Upper lobe of right lung (tissue), 1 donor: ENCODE measurements at regions not wholly inside any gene's neighbourhood (a gene's known extent, or its start where the extent isn't known, plus 50 kb on each side); places are given as distances from the start of the nearest gene placed in this dataset.

Source experiments
- ATAC-seq: fragments of 200-7000 bp; cut with Tn5 transposase; one replicate; pipeline ENCODE4 v1.9.1; 2020; ENCODE audit warnings: mild to moderate bottlenecking, moderate library complexity
- DNase-seq: peaks from one replicate; pipeline ENCODE4 v3.0.0-alpha.2; 2020
- H3K27ac ChIP-seq: fragments of 200-600 bp; one replicate; pipeline ENCODE4 v1.8.0; 2022
- H3K27me3 ChIP-seq: fragments of 200-600 bp; one replicate; pipeline ENCODE4 v1.8.0; 2022; ENCODE audit warnings: mild to moderate bottlenecking
- H3K36me3 ChIP-seq: fragments of 200-600 bp; one replicate; pipeline ENCODE4 v1.8.0; 2022
- H3K4me1 ChIP-seq: fragments of 200-600 bp; one replicate; pipeline ENCODE4 v1.8.0; 2022
- H3K4me3 ChIP-seq: fragments of 200-600 bp; one replicate; pipeline ENCODE4 v1.8.0; 2022; ENCODE audit warnings: mild to moderate bottlenecking
- H3K9me3 ChIP-seq: fragments of 200-600 bp; one replicate; pipeline ENCODE4 v1.8.0; 2022
- intact Hi-C: fragments of 100-400 bp; cut with DNase I; formaldehyde crosslinking; loops from one replicate; pipeline ENCODE4 v1.11.0; 2022
- TF ChIP-seq, protein P1 (sequence below): fragments of 200-600 bp; IDR thresholded peaks from one replicate; pipeline ENCODE4 v1.8.0; 2022; ENCODE audit warnings: antibody characterized with exemption
- donor health status: DM: no; HTN: yes; CAD: no; lungs with severe emphysema.

DNA sequence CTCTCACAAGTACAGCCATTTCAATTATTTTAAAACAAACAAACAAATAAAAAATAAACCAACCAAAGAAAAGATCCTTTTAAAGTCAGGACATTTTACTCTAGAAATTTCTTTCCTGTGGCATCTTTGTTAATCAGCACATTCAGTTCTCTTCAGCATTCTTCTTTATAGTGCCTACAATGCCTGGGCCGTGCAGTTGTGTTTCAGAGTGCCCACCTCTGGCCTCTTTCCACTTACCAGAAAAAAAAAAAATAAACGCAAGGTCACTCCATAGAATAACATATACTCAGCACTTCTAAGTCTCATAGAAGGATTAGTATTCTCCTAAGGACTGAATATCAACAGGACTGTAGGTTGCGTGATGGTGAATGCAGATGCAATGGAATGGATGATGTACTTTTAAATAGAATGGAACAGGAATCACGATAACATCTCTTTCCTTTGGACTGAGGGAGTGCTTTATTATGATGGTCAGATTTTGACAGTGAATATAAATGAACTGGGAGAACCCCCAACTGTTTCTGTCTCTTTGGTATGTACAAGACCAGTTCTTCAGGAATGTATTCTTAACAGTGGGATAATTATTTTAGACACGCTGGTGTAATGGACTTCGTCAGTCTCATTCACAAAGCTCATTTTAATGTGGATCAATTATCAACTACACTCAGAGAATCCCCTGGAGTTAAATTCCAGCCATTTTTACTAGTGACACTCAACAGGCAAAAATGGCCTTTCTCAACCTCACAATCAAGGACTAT, 125.0 kb upstream of the NBEA start:
- H3K27me3 ChIP-seq = no peaks in the 10 kb centered on the region
- TF ChIP-seq, protein P1, sequence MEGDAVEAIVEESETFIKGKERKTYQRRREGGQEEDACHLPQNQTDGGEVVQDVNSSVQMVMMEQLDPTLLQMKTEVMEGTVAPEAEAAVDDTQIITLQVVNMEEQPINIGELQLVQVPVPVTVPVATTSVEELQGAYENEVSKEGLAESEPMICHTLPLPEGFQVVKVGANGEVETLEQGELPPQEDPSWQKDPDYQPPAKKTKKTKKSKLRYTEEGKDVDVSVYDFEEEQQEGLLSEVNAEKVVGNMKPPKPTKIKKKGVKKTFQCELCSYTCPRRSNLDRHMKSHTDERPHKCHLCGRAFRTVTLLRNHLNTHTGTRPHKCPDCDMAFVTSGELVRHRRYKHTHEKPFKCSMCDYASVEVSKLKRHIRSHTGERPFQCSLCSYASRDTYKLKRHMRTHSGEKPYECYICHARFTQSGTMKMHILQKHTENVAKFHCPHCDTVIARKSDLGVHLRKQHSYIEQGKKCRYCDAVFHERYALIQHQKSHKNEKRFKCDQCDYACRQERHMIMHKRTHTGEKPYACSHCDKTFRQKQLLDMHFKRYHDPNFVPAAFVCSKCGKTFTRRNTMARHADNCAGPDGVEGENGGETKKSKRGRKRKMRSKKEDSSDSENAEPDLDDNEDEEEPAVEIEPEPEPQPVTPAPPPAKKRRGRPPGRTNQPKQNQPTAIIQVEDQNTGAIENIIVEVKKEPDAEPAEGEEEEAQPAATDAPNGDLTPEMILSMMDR = no peak
- no peaks in the 10 kb centered on the region for H3K36me3 ChIP-seq
- DNase-seq (no peak), ATAC-seq (no peak)
- no peak overlapping the region for H3K4me3 ChIP-seq
- H3K27ac ChIP-seq = no peak overlapping the region
- intact Hi-C loops = no loop called here
- H3K9me3 ChIP-seq = no peaks in the 10 kb centered on the region
- no peaks in the 10 kb centered on the region for H3K4me1 ChIP-seq

DNA sequence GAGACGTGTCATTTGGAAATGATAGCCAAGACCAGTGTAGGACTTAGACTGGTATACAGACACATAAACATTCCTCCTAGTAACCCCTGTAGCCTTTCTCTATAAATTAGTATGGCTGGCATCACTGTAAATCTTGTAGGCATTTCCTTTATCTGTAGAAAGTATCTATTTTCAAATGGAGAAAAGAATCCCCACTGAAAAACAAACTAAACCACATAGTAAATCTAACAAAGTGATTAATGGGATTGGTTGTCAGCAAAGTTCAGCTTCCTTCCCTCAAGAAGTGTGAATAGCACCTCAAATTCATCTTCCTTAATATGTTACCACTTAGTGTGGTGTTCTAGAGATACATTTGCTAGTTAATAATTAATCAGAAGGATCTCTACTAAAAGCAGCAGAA, 119.4 kb upstream of the NBEA start:
- no peaks in the 10 kb centered on the region for H3K4me1 ChIP-seq
- ATAC-seq (no peak), DNase-seq (no peak)
- no peak overlapping the region for H3K4me3 ChIP-seq
- no peaks in the 10 kb centered on the region for H3K9me3 ChIP-seq
- no peak overlapping the region for H3K27ac ChIP-seq
- no peaks in the 10 kb centered on the region for H3K36me3 ChIP-seq
- intact Hi-C loops = no loop called here
- H3K27me3 ChIP-seq = no peaks in the 10 kb centered on the region
- TF ChIP-seq, protein P1 = no peak

DNA sequence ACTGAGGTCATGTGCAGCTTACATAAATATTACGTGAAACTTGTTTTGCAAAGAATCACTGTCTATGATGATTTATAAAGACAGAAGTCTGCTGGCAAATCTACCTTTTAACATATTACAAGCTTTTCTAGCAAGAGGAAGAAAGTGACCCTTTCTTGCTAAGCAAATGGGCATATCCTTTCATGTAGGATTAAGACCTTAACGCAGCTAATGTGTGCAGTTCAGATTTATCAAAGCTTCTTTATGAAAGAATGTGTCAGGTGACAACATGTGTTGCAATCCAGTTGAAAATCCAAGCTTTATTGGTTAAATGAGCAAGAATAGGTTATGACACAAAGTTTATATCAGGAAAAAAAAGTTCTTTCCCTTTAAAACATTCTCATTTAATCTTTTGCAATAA, 115.6 kb upstream of the NBEA start:
- TF ChIP-seq, protein P1 = no peak
- ATAC-seq (no peak), DNase-seq (no peak)
- Histone ChIP-seq H3K27me3 (no peaks in the 10 kb centered on the region), H3K4me3 (no peak overlapping the region), H3K4me1 (no peaks in the 10 kb centered on the region), H3K36me3 (no peaks in the 10 kb centered on the region), H3K27ac (no peak overlapping the region), H3K9me3 (no peaks in the 10 kb centered on the region)
- intact Hi-C loops = no loop called here

DNA sequence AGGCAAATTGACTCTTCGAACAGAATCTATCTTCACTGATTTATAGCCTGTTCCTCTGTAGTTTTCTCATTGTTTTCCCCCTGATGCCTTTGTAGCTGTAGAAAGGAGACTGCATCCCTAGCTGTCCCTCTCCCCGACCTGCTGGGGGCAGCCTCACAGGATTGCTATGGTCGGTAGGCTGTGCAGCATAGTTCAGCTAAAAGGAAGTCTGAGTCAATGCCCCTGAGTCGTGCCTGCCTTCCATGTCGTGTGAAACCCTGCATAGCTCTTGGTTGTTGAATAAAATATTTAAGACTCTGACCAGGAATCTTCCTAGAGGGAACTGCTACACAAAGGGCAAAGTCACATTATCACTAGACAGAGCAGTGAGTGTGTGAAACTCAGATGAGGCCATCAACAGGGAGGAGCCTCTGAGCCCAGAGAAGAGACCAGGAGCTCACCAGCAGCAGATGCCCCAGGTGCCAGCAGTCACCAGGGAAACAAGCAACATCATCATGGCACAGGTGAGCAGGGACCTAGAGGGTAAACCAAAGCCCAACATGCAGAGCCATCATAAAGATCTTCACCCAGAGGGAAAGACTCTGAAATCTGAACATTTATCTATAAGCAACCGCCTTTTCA, 108.4 kb upstream of the NBEA start:
- no peaks in the 10 kb centered on the region for H3K36me3 ChIP-seq
- H3K27ac ChIP-seq = no peak overlapping the region
- H3K9me3 ChIP-seq = no peaks in the 10 kb centered on the region
- TF ChIP-seq, protein P1 = no peak
- H3K4me1 ChIP-seq = no peaks in the 10 kb centered on the region
- no peak overlapping the region for H3K4me3 ChIP-seq
- no peaks in the 10 kb centered on the region for H3K27me3 ChIP-seq
- DNase-seq (no peak), ATAC-seq (no peak)
- intact Hi-C loops = no loop called here

DNA sequence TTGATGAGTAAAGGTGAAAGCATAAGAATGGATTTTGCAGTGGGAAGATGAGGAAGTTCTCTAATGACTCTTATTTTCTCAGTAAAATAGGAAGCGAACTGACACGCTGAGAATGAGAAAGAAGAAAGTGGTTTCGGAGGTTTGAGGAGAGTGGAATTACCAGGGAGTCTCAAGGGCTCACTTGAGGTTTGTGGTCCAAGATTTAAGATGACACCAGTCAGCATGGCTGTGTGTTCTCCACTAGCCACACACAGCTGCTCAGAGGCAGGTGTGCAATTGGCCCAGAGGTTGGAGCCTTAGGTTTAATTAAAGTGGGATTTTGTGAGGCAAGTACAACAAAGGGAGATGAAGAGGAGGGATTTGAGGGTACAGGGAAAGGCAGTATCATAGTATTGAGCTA, 99.6 kb upstream of the NBEA start:
- DNase-seq (no peak), ATAC-seq (no peak)
- no peaks in the 10 kb centered on the region for H3K9me3 ChIP-seq
- H3K27ac ChIP-seq = no peak overlapping the region
- no peaks in the 10 kb centered on the region for H3K4me1 ChIP-seq
- H3K36me3 ChIP-seq = no peaks in the 10 kb centered on the region
- intact Hi-C loops = no loop called here
- TF ChIP-seq, protein P1 = no peak
- no peaks in the 10 kb centered on the region for H3K27me3 ChIP-seq
- H3K4me3 ChIP-seq = no peak overlapping the region
